A673 (cell line): ENCODE measurements at regions not wholly inside any gene's neighbourhood (a gene's known extent, or its start where the extent isn't known, plus 50 kb on each side); places are given as distances from the start of the nearest gene placed in this dataset.

Experiments
- BruUV-seq: library from RNA; stranded (reverse); fragments of 400-500 nt; replicated peaks from 2 replicates; lab custom pipeline; 2021; lab: Mats Ljungman, UMichigan
- CTCF ChIA-PET: fragments of 300-600 bp; sonication (Branson Sonifier 250); formaldehyde crosslinking; loops from one replicate; lab custom pipeline; 2022; ENCODE audit warnings: antibody characterized with exemption; lab: Charles Lee
- POLR2A ChIA-PET: fragments of 300-600 bp; sonication (Branson Sonifier 250); formaldehyde crosslinking; loops from one replicate; lab custom pipeline; 2022; ENCODE audit warnings: antibody characterized with exemption; ENCODE audit not compliant: low non-redundant PET; lab: Charles Lee
- DNase-seq: peaks from one replicate; pipeline ENCODE4 v3.0.0-alpha.2; 2015; ENCODE audit warnings: low spot score
- H3K27ac ChIP-seq: fragments of 200-600 bp; sonication (generic); 2 replicates; pipeline ENCODE4 v1.5.1; 2016; ENCODE audit warnings: mixed run types, low read depth, mild to moderate bottlenecking, mixed read lengths, antibody characterized with exemption, low read length; ENCODE audit not compliant: poor library complexity, severe bottlenecking
- H3K27me3 ChIP-seq: fragments of 200-600 bp; sonication (generic); replicated peaks from 2 replicates; pipeline ENCODE4 v1.6.1; 2017; ENCODE audit warnings: mixed run types, low read depth, mild to moderate bottlenecking, mixed read lengths, antibody characterized with exemption, low read length; ENCODE audit not compliant: insufficient read depth, poor library complexity
- H3K36me3 ChIP-seq: fragments of 200-600 bp; sonication (generic); 2 replicates; pipeline ENCODE4 v1.6.1; 2016; ENCODE audit warnings: mixed run types, mild to moderate bottlenecking, mixed read lengths, antibody characterized with exemption, low read length; ENCODE audit not compliant: insufficient read depth, poor library complexity, severe bottlenecking
- H3K4me1 ChIP-seq: fragments of 200-600 bp; sonication (generic); 2 replicates; pipeline ENCODE4 v1.6.1; 2017; ENCODE audit warnings: mixed run types, mild to moderate bottlenecking, mixed read lengths, antibody characterized with exemption, low read length; ENCODE audit not compliant: insufficient read depth, poor library complexity, severe bottlenecking
- H3K4me3 ChIP-seq: fragments of 200-600 bp; sonication (generic); 2 replicates; pipeline ENCODE4 v1.5.1; 2016; ENCODE audit warnings: low read depth, mixed run types, mild to moderate bottlenecking, mixed read lengths, low read length; ENCODE audit not compliant: poor library complexity, severe bottlenecking
- H3K9me3 ChIP-seq: fragments of 200-600 bp; sonication (generic); 2 replicates; pipeline ENCODE4 v1.6.1; 2016; ENCODE audit warnings: mixed run types, low read depth, mild to moderate bottlenecking, mixed read lengths, antibody characterized with exemption, low read length; ENCODE audit not compliant: poor library complexity, severe bottlenecking
- CTCF ChIP-seq: fragments of 300-800, 200-600 bp; sonication (generic); conservative IDR thresholded peaks from 2 replicates; pipeline ENCODE4 v1.5.1; 2017; ENCODE audit warnings: low read depth, mild to moderate bottlenecking, antibody characterized with exemption, low read length, moderate library complexity, mixed read lengths
- EZH2 ChIP-seq: fragments of 200-600 bp; sonication (generic); IDR thresholded peaks from 2 replicates; pipeline ENCODE4 v1.6.1; 2017; ENCODE audit warnings: borderline replicate concordance, low read depth, mild to moderate bottlenecking, mixed read lengths, antibody characterized with exemption, low read length; ENCODE audit not compliant: poor library complexity, severe bottlenecking
- intact Hi-C: fragments of 100-400 bp; cut with micrococcal nuclease; formaldehyde crosslinking; loops from one replicate; pipeline ENCODE4 v1.10.0; 2022; ENCODE audit not compliant: unreplicated experiment

DNA sequence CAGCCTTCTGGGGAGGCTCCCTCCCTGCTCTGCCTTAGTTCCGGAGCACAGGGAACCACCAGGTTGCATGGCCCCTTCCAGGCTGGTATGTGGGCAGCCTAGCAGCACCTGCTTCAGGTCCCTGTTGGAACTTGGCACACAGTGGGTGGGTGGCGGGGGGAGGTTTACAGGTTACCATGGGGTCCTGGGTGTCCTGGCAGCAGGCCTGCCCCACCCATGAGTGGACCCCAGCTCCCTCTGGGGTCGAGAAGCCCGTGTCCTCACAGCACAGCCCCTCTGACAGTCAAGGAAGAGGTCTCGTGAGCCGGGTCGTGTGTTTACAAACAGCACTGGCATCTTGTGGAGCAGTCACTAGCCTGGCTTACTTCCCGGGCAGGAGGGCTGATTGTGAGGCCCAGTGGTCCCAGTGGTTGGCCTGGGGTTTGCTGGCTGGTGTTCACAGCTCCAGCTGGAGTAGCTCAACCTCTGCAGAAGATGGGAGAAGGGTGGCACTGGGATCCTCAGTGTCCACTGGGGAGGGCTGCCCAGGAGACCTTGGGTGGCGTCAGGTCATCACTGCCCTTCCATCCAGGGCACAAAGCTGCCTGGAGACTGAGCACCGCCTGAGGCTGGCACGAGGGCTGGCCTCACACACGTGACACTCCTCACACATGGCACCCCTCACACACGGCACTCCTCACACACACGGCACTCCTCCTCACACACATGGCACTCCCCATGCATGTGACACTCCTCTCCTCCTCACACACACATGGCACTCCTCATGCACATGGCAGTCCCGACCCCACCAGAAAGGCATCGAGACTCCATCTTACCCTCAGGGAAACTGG, 100.9 kb downstream of the RIPK4 start:
- TF ChIP-seq EZH2 (no peak), CTCF (no peak)
- Histone ChIP-seq H3K27ac (no peak overlapping the region), H3K4me3 (no peak overlapping the region), H3K4me1 (no peaks in the 10 kb centered on the region), H3K36me3 (no peaks in the 10 kb centered on the region), H3K27me3 (no peaks in the 10 kb centered on the region), H3K9me3 (no peaks in the 10 kb centered on the region)
- ChIA-PET POLR2A (no interaction called here), CTCF (no interaction called here)
- no TSS peak for BruUV-seq
- no peak for DNase-seq
- intact Hi-C loops, result no loop called here

DNA sequence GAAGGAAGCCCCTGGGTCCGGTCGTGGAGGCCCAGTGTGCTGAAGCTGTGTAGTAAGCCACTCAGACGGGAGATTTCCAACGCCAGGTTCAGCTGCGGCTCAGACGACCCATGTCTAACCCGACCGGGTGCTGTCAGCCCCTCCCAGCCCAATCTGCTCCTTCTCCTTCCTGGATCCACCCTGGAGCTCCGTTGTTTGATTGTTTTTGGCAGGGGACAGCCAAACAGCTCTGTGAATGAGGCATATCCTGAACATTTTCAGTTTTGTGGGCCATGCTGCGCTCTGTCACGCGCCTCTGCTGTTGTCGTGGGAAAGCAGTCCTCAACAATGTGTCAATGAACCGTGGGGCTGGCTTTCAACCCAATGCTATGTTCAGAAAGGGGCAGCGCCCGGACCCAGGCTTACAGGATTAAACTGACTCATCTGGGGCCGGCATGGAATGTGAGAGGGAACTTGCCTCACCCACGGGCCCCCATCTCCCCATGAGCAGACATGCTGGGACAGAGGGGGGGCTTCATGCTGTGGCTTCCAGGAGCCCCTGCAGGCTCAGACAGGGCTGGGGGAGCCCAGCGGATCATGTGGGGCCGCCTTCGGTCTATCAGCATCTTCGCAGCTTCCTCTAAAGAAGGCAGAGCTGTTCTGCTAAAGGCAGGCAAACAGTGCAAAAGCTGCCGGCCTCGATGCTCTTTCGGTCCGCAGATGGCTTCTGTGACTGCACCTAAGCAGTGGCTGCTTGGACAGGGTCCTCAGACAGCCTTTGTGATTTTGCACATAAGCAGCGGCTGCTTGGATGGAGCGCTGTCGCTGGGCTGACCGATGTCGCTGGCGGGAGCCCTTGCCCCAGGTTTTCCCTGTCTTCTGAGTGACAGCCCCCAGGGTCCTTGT, 101.7 kb downstream of the RIPK4 start:
- Histone ChIP-seq H3K4me3 (no peak overlapping the region), H3K9me3 (no peaks in the 10 kb centered on the region), H3K36me3 (no peaks in the 10 kb centered on the region), H3K4me1 (no peaks in the 10 kb centered on the region), H3K27ac (no peak overlapping the region), H3K27me3 (no peaks in the 10 kb centered on the region)
- no TSS peak for BruUV-seq
- DNase-seq, result no peak
- intact Hi-C loops, result no loop called here
- ChIA-PET CTCF (no interaction called here), POLR2A (no interaction called here)
- TF ChIP-seq EZH2 (no peak), CTCF (no peak)

DNA sequence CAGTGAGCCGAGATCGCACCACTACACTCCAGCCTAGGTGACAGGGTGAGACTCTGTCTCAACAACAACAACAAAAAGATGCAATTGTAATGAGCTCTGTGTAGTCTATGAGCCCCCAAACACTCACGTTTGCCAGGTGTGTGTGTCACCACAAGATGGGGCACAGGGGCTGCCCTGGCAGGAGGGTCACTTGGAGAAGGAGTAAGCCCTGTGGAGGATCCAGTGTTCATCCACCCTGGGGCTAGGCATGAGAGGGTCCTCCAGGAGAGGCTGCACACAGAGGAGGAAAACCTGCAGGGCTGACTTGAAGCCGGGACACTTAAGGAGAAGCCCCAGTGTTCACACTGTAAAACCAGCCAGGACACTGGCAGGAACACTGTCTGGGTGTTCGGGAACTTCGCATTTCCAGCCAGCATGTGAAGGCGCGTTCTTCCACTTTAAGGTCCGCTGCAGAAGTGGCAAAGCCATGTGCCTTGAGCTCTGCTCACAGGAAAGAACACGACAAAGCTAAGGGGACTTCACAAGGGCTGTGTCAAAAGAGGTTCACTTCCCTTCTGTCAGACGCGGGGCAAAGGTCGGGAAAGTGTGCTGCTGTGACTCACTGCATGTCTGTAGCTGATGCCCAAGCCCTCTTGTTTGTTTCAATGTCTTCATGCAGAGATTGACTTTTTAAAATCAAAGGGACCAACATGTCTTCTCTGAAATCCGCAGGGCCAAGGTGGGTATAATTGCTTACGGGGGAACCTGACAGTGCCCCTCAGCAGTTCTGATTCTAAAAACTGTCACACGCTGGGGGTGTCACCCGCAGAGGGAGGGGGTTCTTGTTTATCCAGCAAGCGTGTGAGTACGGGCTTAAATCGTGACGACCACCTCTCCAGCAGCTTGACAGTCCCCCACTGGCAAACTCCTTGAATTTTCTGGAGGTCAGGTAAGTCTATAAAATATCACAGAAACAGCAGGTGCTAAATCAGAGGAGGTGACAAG, 102.8 kb downstream of the RIPK4 start:
- Histone ChIP-seq H3K9me3 (no peaks in the 10 kb centered on the region), H3K27me3 (no peaks in the 10 kb centered on the region), H3K4me3 (no peak overlapping the region), H3K27ac (no peak overlapping the region), H3K4me1 (no peaks in the 10 kb centered on the region), H3K36me3 (no peaks in the 10 kb centered on the region)
- POLR2A ChIA-PET, result no interaction called here
- CTCF ChIA-PET, result no interaction called here
- intact Hi-C loops, result no loop called here
- BruUV-seq, result no TSS peak
- no peak for DNase-seq
- TF ChIP-seq CTCF, result no peak
